Neural cell (in vitro differentiated cells): ENCODE measurements at regions not wholly inside any gene's neighbourhood (a gene's known extent, or its start where the extent isn't known, plus 50 kb on each side); places are given as distances from the start of the nearest gene placed in this dataset.

Source experiments
- H2AFZ ChIP-seq: fragments of 200-600, 300-800 bp; sonication (generic), shearing (Covaris generic); 2 replicates; pipeline ENCODE4 v1.6.0; 2014; ENCODE audit warnings: low read depth, mild to moderate bottlenecking, antibody characterized with exemption, low read length, moderate library complexity
- H3F3A ChIP-seq: fragments of 200-600 bp; shearing (Covaris generic); 2 replicates; pipeline ENCODE4 v1.6.1; 2016; ENCODE audit warnings: mild to moderate bottlenecking, moderate library complexity, mixed read lengths, antibody characterized with exemption, low read length; ENCODE audit not compliant: insufficient read depth, poor library complexity, severe bottlenecking
- H3K27ac ChIP-seq: fragments of 200-600, 300-800 bp; sonication (generic), shearing (Covaris generic); 2 replicates; pipeline ENCODE4 v1.5.1; 2014; ENCODE audit warnings: mild to moderate bottlenecking, low read length, moderate library complexity
- H3K27me3 ChIP-seq: fragments of 300-800, 200-600 bp; sonication (generic), shearing (Covaris generic); 2 replicates; pipeline ENCODE4 v1.6.0; 2014; ENCODE audit warnings: mild to moderate bottlenecking, low read depth, low read length, moderate library complexity; ENCODE audit not compliant: insufficient read depth
- H3K36me3 ChIP-seq: fragments of 300-800, 200-600 bp; sonication (generic), shearing (Covaris generic); 2 replicates; pipeline ENCODE4 v1.5.1; 2014; ENCODE audit warnings: mild to moderate bottlenecking, antibody characterized with exemption, low read length, moderate library complexity; ENCODE audit not compliant: insufficient read depth
- H3K4me2 ChIP-seq: fragments of 300-800, 200-600 bp; sonication (generic), shearing (Covaris generic); 2 replicates; pipeline ENCODE4 v1.6.0; 2014; ENCODE audit warnings: mild to moderate bottlenecking, low read length
- H3K4me3 ChIP-seq: fragments of 300-800, 200-600 bp; sonication (generic), shearing (Covaris generic); 2 replicates; pipeline ENCODE4 v1.5.1; 2014; ENCODE audit warnings: mild to moderate bottlenecking, low read length, moderate library complexity
- H3K79me2 ChIP-seq: fragments of 200-600 bp; shearing (Covaris generic); replicated peaks from 2 replicates; pipeline ENCODE4 v1.6.0; 2014; ENCODE audit warnings: mild to moderate bottlenecking, low read length, moderate library complexity; ENCODE audit not compliant: insufficient read depth
- H3K9ac ChIP-seq: fragments of 300-800, 200-600 bp; sonication (generic), shearing (Covaris generic); 2 replicates; pipeline ENCODE4 v1.6.1; 2016; ENCODE audit warnings: mild to moderate bottlenecking, low read length, mixed read lengths
- H3K9me2 ChIP-seq: fragments of 200-600 bp; shearing (Covaris generic); 2 replicates; pipeline ENCODE4 v1.6.1; 2016; ENCODE audit warnings: mild to moderate bottlenecking, low read length, mixed read lengths; ENCODE audit not compliant: insufficient read depth
- H3K9me3 ChIP-seq: fragments of 200-600, 300-800 bp; sonication (generic), shearing (Covaris generic); 2 replicates; pipeline ENCODE4 v1.6.1; 2016; ENCODE audit warnings: mild to moderate bottlenecking, mixed run types, low read length, moderate library complexity, mixed read lengths
- H4K20me1 ChIP-seq: fragments of 200-600 bp; shearing (Covaris generic); 2 replicates; pipeline ENCODE4 v1.6.1; 2016; ENCODE audit warnings: mild to moderate bottlenecking, mixed run types; ENCODE audit not compliant: insufficient read depth
- CTCF ChIP-seq: fragments of 450-650 bp; IDR thresholded peaks from 2 replicates; pipeline ENCODE4 v1.5.1; 2014; ENCODE audit warnings: antibody characterized with exemption, mild to moderate bottlenecking, moderate library complexity; ENCODE audit not compliant: poor library complexity, severe bottlenecking
- EP300 ChIP-seq: fragments of 450-650 bp; conservative IDR thresholded peaks from 2 replicates; pipeline ENCODE4 v1.6.1; 2014; ENCODE audit warnings: antibody characterized with exemption, mild to moderate bottlenecking, moderate library complexity; ENCODE audit not compliant: poor library complexity, severe bottlenecking
- EZH2 ChIP-seq: fragments of 200-600, 300-800 bp; shearing (Covaris generic), sonication (generic); IDR thresholded peaks from 2 replicates; pipeline ENCODE4 v1.6.1; 2014; ENCODE audit warnings: antibody characterized with exemption, low read length, borderline replicate concordance, mild to moderate bottlenecking; ENCODE audit not compliant: insufficient read depth, poor library complexity, severe bottlenecking
- MXI1 ChIP-seq: fragments of 450-650 bp; conservative IDR thresholded peaks from 2 replicates; pipeline ENCODE4 v1.6.1; 2014; ENCODE audit warnings: antibody characterized with exemption, mild to moderate bottlenecking; ENCODE audit not compliant: poor library complexity, severe bottlenecking
- POLR2AphosphoS5 ChIP-seq: IDR thresholded peaks from 2 replicates; pipeline ENCODE4 v1.6.1; 2012
- RAD21 ChIP-seq: fragments of 450-650 bp; conservative IDR thresholded peaks from 2 replicates; pipeline ENCODE4 v1.6.1; 2014; ENCODE audit warnings: antibody characterized with exemption, mild to moderate bottlenecking, moderate library complexity
- REST ChIP-seq: IDR thresholded peaks from 2 replicates; pipeline ENCODE4 v1.6.1; 2012; ENCODE audit warnings: borderline replicate concordance
- SMC3 ChIP-seq: fragments of 450-650 bp; conservative IDR thresholded peaks from 2 replicates; pipeline ENCODE4 v1.6.1; 2014; ENCODE audit warnings: antibody characterized with exemption, mild to moderate bottlenecking, moderate library complexity; ENCODE audit not compliant: poor library complexity
- TAF1 ChIP-seq: IDR thresholded peaks from 2 replicates; pipeline ENCODE4 v1.6.1; 2012; ENCODE audit warnings: low read depth

DNA sequence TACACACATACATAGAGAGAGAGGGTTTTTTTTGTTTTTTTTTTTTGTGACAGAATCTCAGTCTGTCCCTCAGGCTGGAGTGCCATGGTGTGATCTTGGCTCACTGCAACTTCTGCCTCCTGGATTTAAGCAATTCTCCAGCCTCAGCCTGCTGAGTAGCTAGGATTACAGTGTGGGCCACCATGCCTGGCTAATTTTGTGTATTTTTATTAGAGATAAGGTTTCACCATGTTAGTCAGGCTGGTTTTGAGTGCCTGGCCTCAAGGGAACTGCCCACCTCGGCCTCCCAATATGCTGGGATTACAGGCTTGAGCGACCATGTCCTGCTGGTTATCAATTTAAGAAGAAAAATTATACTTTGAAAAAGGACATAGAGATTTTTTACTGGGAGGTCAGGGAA is 710.6 kb downstream of the SLC6A15 start:
- no peak overlapping the region for H3K4me3 ChIP-seq
- H2AFZ ChIP-seq, result no peak overlapping the region
- H3K27me3 ChIP-seq, result no peaks in the 10 kb centered on the region
- no peaks in the 10 kb centered on the region for H3K9me2 ChIP-seq
- no peak overlapping the region for H3K4me2 ChIP-seq
- no peaks in the 10 kb centered on the region for H3F3A ChIP-seq
- H3K9me3 ChIP-seq, result no peaks in the 10 kb centered on the region
- no peaks in the 10 kb centered on the region for H3K79me2 ChIP-seq
- H4K20me1 ChIP-seq, result no peaks in the 10 kb centered on the region
- no peaks in the 10 kb centered on the region for H3K36me3 ChIP-seq
- no peak overlapping the region for H3K9ac ChIP-seq
- no peak for TF ChIP-seq TAF1
- no peak for TF ChIP-seq MXI1
- TF ChIP-seq SMC3, result no peak
- TF ChIP-seq CTCF, result no peak
- TF ChIP-seq EZH2, result no peak
- no peak for TF ChIP-seq POLR2AphosphoS5
- TF ChIP-seq REST, result no peak
- TF ChIP-seq RAD21, result no peak
- no peak for TF ChIP-seq EP300
- H3K27ac ChIP-seq, result no peak overlapping the region

DNA sequence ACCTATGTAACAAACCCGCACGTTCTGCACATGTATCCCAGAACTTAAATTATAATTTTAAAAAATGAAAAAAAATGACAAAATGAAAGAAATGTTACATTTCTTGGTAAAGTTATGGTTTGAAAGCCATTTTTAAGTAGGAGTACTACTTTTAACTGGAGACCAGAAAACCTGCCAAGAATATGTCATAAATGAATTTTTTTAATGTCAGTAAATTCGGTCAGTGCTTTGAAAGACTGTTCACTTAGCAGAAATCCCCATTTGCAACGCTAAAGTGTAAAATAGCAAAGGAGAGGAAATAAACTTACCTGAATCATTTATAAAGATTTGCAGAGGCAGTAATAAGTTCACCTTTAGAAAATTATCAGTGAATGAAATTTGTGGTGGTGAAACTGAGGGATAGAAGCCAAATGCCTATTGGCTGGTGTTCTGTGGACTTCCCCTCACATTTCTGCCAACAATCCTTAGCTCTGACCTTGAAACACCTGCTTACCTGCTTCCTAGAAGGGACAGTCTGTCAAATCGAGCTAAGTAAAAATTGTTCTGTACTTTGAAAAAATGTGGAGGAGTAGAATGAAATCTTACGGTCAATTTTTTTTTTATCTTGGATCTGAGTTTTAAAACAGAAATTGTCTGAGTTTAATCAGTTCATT is 714.2 kb downstream of the SLC6A15 start:
- H3K9me2 ChIP-seq, result no peaks in the 10 kb centered on the region
- H3K9ac ChIP-seq, result no peak overlapping the region
- H3K27ac ChIP-seq, result no peak overlapping the region
- no peak overlapping the region for H3K4me2 ChIP-seq
- H3K79me2 ChIP-seq, result no peaks in the 10 kb centered on the region
- H3K9me3 ChIP-seq, result no peaks in the 10 kb centered on the region
- no peak for TF ChIP-seq EP300
- no peak for TF ChIP-seq POLR2AphosphoS5
- no peak for TF ChIP-seq EZH2
- TF ChIP-seq CTCF, result no peak
- TF ChIP-seq TAF1, result no peak
- TF ChIP-seq REST, result no peak
- no peak for TF ChIP-seq MXI1
- TF ChIP-seq SMC3, result no peak
- TF ChIP-seq RAD21, result no peak
- H3F3A ChIP-seq, result no peaks in the 10 kb centered on the region
- no peaks in the 10 kb centered on the region for H3K27me3 ChIP-seq
- H2AFZ ChIP-seq, result no peak overlapping the region
- H3K4me3 ChIP-seq, result no peak overlapping the region
- no peaks in the 10 kb centered on the region for H3K36me3 ChIP-seq
- no peaks in the 10 kb centered on the region for H4K20me1 ChIP-seq
